Spleen (tissue), 7 donors: ENCODE measurements at regions not wholly inside any gene's neighbourhood (a gene's known extent, or its start where the extent isn't known, plus 50 kb on each side); places are given as distances from the start of the nearest gene placed in this dataset.

Source experiments
- POLR2A ChIP-seq, 3 donors: fragments of 450-650 bp; IDR thresholded peaks; one replicate each; pipeline ENCODE4 v1.5.1; 2017; ENCODE audit warnings: antibody characterized with exemption in 3 of 3, mild to moderate bottlenecking in 1 of 3
- TF ChIP-seq, protein P1 (sequence below), 11 experiments: fragments of 200-600 bp in 7 of 11; fragments of 450-650 bp in 4 of 11; sonication (generic) in 4 of 11; IDR thresholded peaks in 8 of 11; conservative IDR thresholded peaks in 3 of 11; 1 replicate in 7 of 11; 2 replicates in 4 of 11; pipeline versions ENCODE4 v1.4.0 to v1.8.0; 2016 to 2021; ENCODE audit warnings: antibody characterized with exemption in 11 of 11, inconsistent platforms in 4 of 11, mild to moderate bottlenecking in 1 of 11
- donor health status: DM: no; HTN: no; CAD: no; lungs with moderate emphysema.
- donor health status: DM: no; HTN: no; CAD: no.
- donor health status: DM: no; HTN: no; CAD: no.

- no peak for TF ChIP-seq POLR2A (IDR thresholded peaks at IDR 0.05)
- TF ChIP-seq, protein P1, sequence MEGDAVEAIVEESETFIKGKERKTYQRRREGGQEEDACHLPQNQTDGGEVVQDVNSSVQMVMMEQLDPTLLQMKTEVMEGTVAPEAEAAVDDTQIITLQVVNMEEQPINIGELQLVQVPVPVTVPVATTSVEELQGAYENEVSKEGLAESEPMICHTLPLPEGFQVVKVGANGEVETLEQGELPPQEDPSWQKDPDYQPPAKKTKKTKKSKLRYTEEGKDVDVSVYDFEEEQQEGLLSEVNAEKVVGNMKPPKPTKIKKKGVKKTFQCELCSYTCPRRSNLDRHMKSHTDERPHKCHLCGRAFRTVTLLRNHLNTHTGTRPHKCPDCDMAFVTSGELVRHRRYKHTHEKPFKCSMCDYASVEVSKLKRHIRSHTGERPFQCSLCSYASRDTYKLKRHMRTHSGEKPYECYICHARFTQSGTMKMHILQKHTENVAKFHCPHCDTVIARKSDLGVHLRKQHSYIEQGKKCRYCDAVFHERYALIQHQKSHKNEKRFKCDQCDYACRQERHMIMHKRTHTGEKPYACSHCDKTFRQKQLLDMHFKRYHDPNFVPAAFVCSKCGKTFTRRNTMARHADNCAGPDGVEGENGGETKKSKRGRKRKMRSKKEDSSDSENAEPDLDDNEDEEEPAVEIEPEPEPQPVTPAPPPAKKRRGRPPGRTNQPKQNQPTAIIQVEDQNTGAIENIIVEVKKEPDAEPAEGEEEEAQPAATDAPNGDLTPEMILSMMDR (IDR thresholded peaks at IDR 0.05 in 8 of 11, conservative IDR thresholded peaks at IDR 0.05 in 3 of 11), result no peak
Measured at GRCh38 chr16:79492036-79492435, 108.5 kb downstream of the MAF start.
